T follicular helper cell (primary cell): ENCODE measurements at regions not wholly inside any gene's neighbourhood (a gene's known extent, or its start where the extent isn't known, plus 50 kb on each side); places are given as distances from the start of the nearest gene placed in this dataset.

ENCODE experiments used
- DNase-seq: peaks from one replicate; pipeline ENCODE4 v3.0.0-alpha.2; 2020; ENCODE audit warnings: low read depth

- DNase-seq, result no peak
Observed at GRCh38 chrX:128334821-128335220, 282.6 kb upstream of the ACTRT1 start.

GRCh38 chrX:128310912-128311311 is 258.7 kb upstream of the ACTRT1 start:
- no peak for DNase-seq

- DNase-seq, result no peak
Observed at GRCh38 chrX:128309311-128309710, 257.1 kb upstream of the ACTRT1 start.

GRCh38 chrX:128294198-128294597 is 242.0 kb upstream of the ACTRT1 start:
- no peak for DNase-seq

- no peak for DNase-seq
Observed at GRCh38 chrX:128287693-128288092, 235.5 kb upstream of the ACTRT1 start.

- no peak for DNase-seq
Observed at GRCh38 chrX:128250621-128251020, 198.4 kb upstream of the ACTRT1 start.

- no peak for DNase-seq
Observed at GRCh38 chrX:128216364-128216763, 164.2 kb upstream of the ACTRT1 start.

- no peak for DNase-seq
Observed at GRCh38 chrX:128165884-128166408, 113.7 kb upstream of the ACTRT1 start.

GRCh38 chrX:128156204-128156603 is 104.0 kb upstream of the ACTRT1 start:
- no peak for DNase-seq

GRCh38 chrX:128142745-128143144 is 90.5 kb upstream of the ACTRT1 start:
- no peak for DNase-seq

GRCh38 chrX:128106630-128107029 is 54.4 kb upstream of the ACTRT1 start:
- no peak for DNase-seq

- no peak for DNase-seq
Observed at GRCh38 chrX:128105659-128106058, 53.5 kb upstream of the ACTRT1 start.
